ENCODE measurements at regions not wholly inside any gene's neighbourhood (a gene's known extent, or its start where the extent isn't known, plus 50 kb on each side); places are given as distances from the start of the nearest gene placed in this dataset.

DNA sequence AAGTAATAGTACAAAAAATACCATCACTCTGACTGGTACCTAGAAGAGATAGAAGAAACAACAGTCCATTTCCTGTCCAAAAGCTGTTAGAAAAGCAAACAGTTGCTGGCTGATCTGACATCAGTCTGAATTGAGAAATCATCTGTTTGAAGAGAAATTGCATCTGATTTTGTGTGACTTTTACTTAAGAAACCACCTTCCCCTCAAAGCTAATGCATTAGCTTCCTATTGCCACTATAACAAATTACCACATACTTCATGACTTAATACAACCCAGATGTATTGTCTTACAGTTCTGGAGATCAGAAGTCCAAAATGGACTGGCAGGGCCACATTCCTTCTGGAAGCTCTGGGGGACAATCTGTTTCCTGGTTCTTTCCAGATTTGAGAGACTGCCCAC lies 385.9 kb upstream of the TLE4 start:
- TF ChIP-seq GATA2 (IDR thresholded peaks at IDR 0.05; ENCODE audit: low read depth, low read length) (no peak), GATA3 (IDR thresholded peaks at IDR 0.05; ENCODE audit: low read depth, low read length) (no peak)

Data from SH-SY5Y (cell line).